A549 (cell line): ENCODE measurements at regions not wholly inside any gene's neighbourhood (a gene's known extent, or its start where the extent isn't known, plus 50 kb on each side); places are given as distances from the start of the nearest gene placed in this dataset.
A peak's percentile ranks its signal among the peaks of the same experiment; 100 is the strongest.

Experiments used
- ATAC-seq, 2 experiments: fragments of 200-7000 bp in 1 of 2; fragments of >200 bp in 1 of 2; cut with Nextera tagmentation in 1 of 2; cut with Tn5 transposase in 1 of 2; 3 replicates each; pipeline versions ENCODE4 v1.8.0 to v1.9.1; 2018 to 2020; ENCODE audit warnings: mild to moderate bottlenecking in 1 of 2, moderate library complexity in 1 of 2
- CTCF ChIA-PET: fragments of 300-600 bp; sonication (Branson Sonifier 250); formaldehyde crosslinking; extraction: SDS; loops from one replicate; lab custom pipeline; 2021; ENCODE audit warnings: antibody characterized with exemption, inconsistent platforms; lab: Yijun Ruan, JAX
- POLR2A ChIA-PET: fragments of 350-600 bp; formaldehyde crosslinking; extraction: SDS; loops from one replicate; lab custom pipeline; 2021; ENCODE audit warnings: antibody characterized with exemption, inconsistent platforms; lab: Yijun Ruan, JAX
- DNase-seq, 2 experiments: peaks; one replicate each; pipeline versions ENCODE4 v3.0.0 to v3.0.0-alpha.2; 2011 to 2016; ENCODE audit warnings: low read depth in 1 of 2, low spot score in 1 of 2
- FAIRE-seq: peaks from 2 replicates; lab custom pipeline; 2011; peaks lifted over from hg19 to GRCh38; lab: Jason Lieb, UNC
- H3K27ac ChIP-seq, 2 experiments: fragments of >200 bp; sonication (Bioruptor Twin); formaldehyde crosslinking; 3 replicates each; pipeline ENCODE4 v1.5.1; 2016 to 2017
- H3K4me1 ChIP-seq: fragments of >200 bp; sonication (Bioruptor Twin); formaldehyde crosslinking; 3 replicates; pipeline ENCODE4 v1.6.1; 2016
- H3K4me2 ChIP-seq: fragments of >200 bp; sonication (Bioruptor Twin); formaldehyde crosslinking; 3 replicates; pipeline ENCODE4 v1.6.1; 2016
- H3K4me3 ChIP-seq: fragments of >200 bp; sonication (Bioruptor Twin); formaldehyde crosslinking; 3 replicates; pipeline ENCODE4 v1.5.1; 2016
- H3K9me3 ChIP-seq: fragments of >200 bp; sonication (Bioruptor Twin); formaldehyde crosslinking; 3 replicates; pipeline ENCODE4 v1.6.1; 2016
- BCL3 ChIP-seq: fragments of >200 bp; sonication (Bioruptor Twin); formaldehyde crosslinking; IDR thresholded peaks from 3 replicates; pipeline ENCODE4 v1.6.1; 2016
- CBX8 ChIP-seq: fragments of 200-600 bp; sonication (generic); IDR thresholded peaks from 2 replicates; pipeline ENCODE4 v1.6.1; 2016
- CEBPB ChIP-seq, 2 experiments: fragments of >200 bp in 1 of 2; sonication (Bioruptor Twin) in 1 of 2; formaldehyde crosslinking in 1 of 2; IDR thresholded peaks; 2 replicates each; pipeline ENCODE4 v1.6.1; 2012 to 2016
- EHF ChIP-seq: fragments of 250-450 bp; sonication (Bioruptor Pico); IDR thresholded peaks from 2 replicates; pipeline ENCODE4 v1.5.0; 2020; ENCODE audit warnings: mild to moderate bottlenecking
- EHMT2 ChIP-seq: fragments of 200-600 bp; sonication (generic); IDR thresholded peaks from 2 replicates; pipeline ENCODE4 v1.6.1; 2016; ENCODE audit warnings: antibody characterized with exemption, low read depth, mild to moderate bottlenecking, moderate library complexity
- ELK1 ChIP-seq: fragments of 150-350 bp; IDR thresholded peaks from 2 replicates; pipeline ENCODE4 v1.6.1; 2014; ENCODE audit warnings: low read depth, mild to moderate bottlenecking, low read length
- FOSB ChIP-seq: fragments of 250-450 bp; sonication (Bioruptor Pico); IDR thresholded peaks from 2 replicates; pipeline ENCODE4 v1.5.0; 2020; ENCODE audit warnings: mild to moderate bottlenecking, moderate library complexity
- GATA3 ChIP-seq: IDR thresholded peaks from 2 replicates; pipeline ENCODE4 v1.6.1; 2012; ENCODE audit warnings: borderline replicate concordance
- HEYL ChIP-seq: fragments of 250-450 bp; sonication (Bioruptor Pico); IDR thresholded peaks from 2 replicates; pipeline ENCODE4 v1.8.0; 2021; ENCODE audit warnings: mild to moderate bottlenecking, moderate library complexity
- HOXB5 ChIP-seq: fragments of 250-450 bp; sonication (Bioruptor Pico); IDR thresholded peaks from 2 replicates; pipeline ENCODE4 v1.5.0; 2020; ENCODE audit warnings: mild to moderate bottlenecking, moderate library complexity
- JUN ChIP-seq, 2 experiments: fragments of >200 bp; sonication (Bioruptor Twin); formaldehyde crosslinking; IDR thresholded peaks; 2 replicates in 1 of 2; 3 replicates in 1 of 2; pipeline ENCODE4 v1.6.1; 2016 to 2017
- JUNB ChIP-seq: fragments of >200 bp; sonication (Bioruptor Twin); formaldehyde crosslinking; IDR thresholded peaks from 2 replicates; pipeline ENCODE4 v1.6.1; 2016
- KDM1A ChIP-seq: fragments of 200-600 bp; sonication (generic); IDR thresholded peaks from 2 replicates; pipeline ENCODE4 v1.6.1; 2016; ENCODE audit warnings: low read depth, mild to moderate bottlenecking
- KDM5A ChIP-seq: fragments of 200-600 bp; sonication (generic); IDR thresholded peaks from 2 replicates; pipeline ENCODE4 v1.6.1; 2016; ENCODE audit warnings: antibody characterized with exemption, mild to moderate bottlenecking
- MAFK ChIP-seq: fragments of 450-650 bp; IDR thresholded peaks from 2 replicates; pipeline ENCODE4 v1.6.1; 2014; ENCODE audit not compliant: partially characterized antibody
- NPAS2 ChIP-seq: fragments of 250-450 bp; sonication (Bioruptor Pico); IDR thresholded peaks from 2 replicates; pipeline ENCODE4 v1.8.0; 2022; ENCODE audit warnings: mild to moderate bottlenecking, moderate library complexity, borderline replicate concordance
- PBX3 ChIP-seq: IDR thresholded peaks from 2 replicates; pipeline ENCODE4 v1.6.1; 2012
- PHF8 ChIP-seq: fragments of 200-600 bp; sonication (generic); IDR thresholded peaks from 2 replicates; pipeline ENCODE4 v1.6.1; 2016; ENCODE audit warnings: low read depth, mild to moderate bottlenecking, antibody characterized with exemption, moderate library complexity, borderline replicate concordance
- POLR2A ChIP-seq: IDR thresholded peaks from 2 replicates; pipeline ENCODE4 v1.6.1; 2012; ENCODE audit warnings: mild to moderate bottlenecking, low read length
- POLR2AphosphoS2 ChIP-seq: conservative IDR thresholded peaks from 2 replicates; pipeline ENCODE4 v1.6.1; 2012; ENCODE audit warnings: low read length, improper control_type of control experiment, inconsistent platforms
- RAD21 ChIP-seq, 2 experiments: fragments of >200 bp in 1 of 2; sonication (Bioruptor Twin) in 1 of 2; formaldehyde crosslinking in 1 of 2; IDR thresholded peaks in 1 of 2; conservative IDR thresholded peaks in 1 of 2; 2 replicates in 1 of 2; 3 replicates in 1 of 2; pipeline ENCODE4 v1.6.1; 2012 to 2018; ENCODE audit warnings: inconsistent platforms in 1 of 2
- SMC3 ChIP-seq: fragments of >200 bp; sonication (Bioruptor Twin); formaldehyde crosslinking; IDR thresholded peaks from 3 replicates; pipeline ENCODE4 v1.6.1; 2018; ENCODE audit warnings: inconsistent platforms
- SREBF2 ChIP-seq: fragments of 450-650 bp; IDR thresholded peaks from 2 replicates; pipeline ENCODE4 v1.6.1; 2014; ENCODE audit warnings: mild to moderate bottlenecking, moderate library complexity
- TFCP2L1 ChIP-seq: fragments of 250-450 bp; sonication (Bioruptor Pico); IDR thresholded peaks from 2 replicates; pipeline ENCODE4 v1.5.0; 2021; ENCODE audit warnings: mild to moderate bottlenecking
- ZSCAN20 ChIP-seq: fragments of 250-450 bp; sonication (Bioruptor Pico); IDR thresholded peaks from 2 replicates; pipeline ENCODE4 v1.8.0; 2022; ENCODE audit warnings: mild to moderate bottlenecking, moderate library complexity
- WGBS: methylation state at CpG from one replicate; pipeline ENCODE4 v1.1.6; 2017; ENCODE audit errors: missing lambda C conversion rate; 5-methylcytosine and 5-hydroxymethylcytosine counted together

GRCh38 chr13:50153876-50154275 is 138.6 kb downstream of the KCNRG start (continued):
- TF ChIP-seq CEBPB (IDR thresholded peaks at IDR 0.05) = no peak
- TF ChIP-seq SMC3 = no peak
- no peak for TF ChIP-seq GATA3
- TF ChIP-seq, all 56 proteins: peak for 0

- H3K4me2 ChIP-seq = no peak overlapping the region
- H3K4me3 ChIP-seq = no peak overlapping the region
- no peak overlapping the region for H3K27ac ChIP-seq
- H3K4me1 ChIP-seq = no peaks in the 10 kb centered on the region
- ChIA-PET CTCF (interaction anchor here (0.6 kb wide), 1 partner anchor 34 kb away, joined by 3 read pairs; no protein-coding TSS in a partner anchor), POLR2A (no interaction called here)
- no peaks in the 10 kb centered on the region for H3K9me3 ChIP-seq
- FAIRE-seq (no peak), ATAC-seq (no peak), DNase-seq (no peak)
- no peak for TF ChIP-seq ELK1
- TF ChIP-seq MAFK = peak; percentile 40
- 100% methylated on average over 1 of the region's 1 CpG for WGBS
Observed at GRCh38 chr13:50154697-50155096, 139.5 kb downstream of the KCNRG start.

- FAIRE-seq (no peak), DNase-seq (no peak), ATAC-seq (no peak)
- H3K4me1 ChIP-seq = no peaks in the 10 kb centered on the region
- H3K27ac ChIP-seq = no peak overlapping the region
- TF ChIP-seq FOSB (CRISPR knock-in tag) = no peak
- TF ChIP-seq CBX8 = no peak
- TF ChIP-seq PBX3 = no peak
- TF ChIP-seq JUN (IDR thresholded peaks at IDR 0.05) = no peak
- no peak for TF ChIP-seq POLR2AphosphoS2
- no peak for TF ChIP-seq HOXB5 (CRISPR knock-in tag)
- no peak for TF ChIP-seq CEBPB (IDR thresholded peaks at IDR 0.05)
- no peak for TF ChIP-seq POLR2A
- TF ChIP-seq HEYL (CRISPR knock-in tag) = no peak
- H3K4me3 ChIP-seq = no peak overlapping the region
- CTCF ChIA-PET = no interaction called here
- H3K9me3 ChIP-seq = no peaks in the 10 kb centered on the region
- 100% methylated on average over 1 of the region's 1 CpG for WGBS
- no peak overlapping the region for H3K4me2 ChIP-seq
- POLR2A ChIA-PET = no interaction called here
Observed at GRCh38 chr13:50156140-50156539, 140.9 kb downstream of the KCNRG start.

GRCh38 chr13:50156561-50157127 is 141.4 kb downstream of the KCNRG start:
- H3K4me1 ChIP-seq = no peaks in the 10 kb centered on the region
- FAIRE-seq (no peak), ATAC-seq (no peak), DNase-seq (no peak)
- WGBS = 50% methylated on average over 5 of the region's 5 CpGs
- H3K9me3 ChIP-seq = no peaks in the 10 kb centered on the region
- CTCF ChIA-PET = no interaction called here
- no peak overlapping the region for H3K4me2 ChIP-seq
- POLR2A ChIA-PET = no interaction called here
- no peak overlapping the region for H3K27ac ChIP-seq
- no peak overlapping the region for H3K4me3 ChIP-seq
- TF ChIP-seq RAD21 (conservative IDR thresholded peaks at IDR 0.05 in 1 of 2, IDR thresholded peaks at IDR 0.05 in 1 of 2) (no peak), TFCP2L1 (CRISPR knock-in tag) (no peak), PHF8 (no peak)

GRCh38 chr13:50158385-50159165 is 143.3 kb downstream of the KCNRG start:
- 77% methylated on average over 4 of the region's 4 CpGs for WGBS
- CTCF ChIA-PET = no interaction called here

More at GRCh38 chr13:50158385-50159165, 143.3 kb downstream of the KCNRG start:
- TF ChIP-seq EHF (CRISPR knock-in tag) = no peak
- TF ChIP-seq NPAS2 = no peak
- TF ChIP-seq JUNB = no peak
- no peak for TF ChIP-seq EHMT2
- no peak for TF ChIP-seq BCL3
- TF ChIP-seq HEYL (CRISPR knock-in tag) = no peak
- no peak for TF ChIP-seq KDM1A
- TF ChIP-seq FOSB (CRISPR knock-in tag) = no peak
- no peak for TF ChIP-seq ZSCAN20
- no peak for TF ChIP-seq KDM5A
- no peak for TF ChIP-seq SREBF2
- no peak overlapping the region for H3K4me2 ChIP-seq
- ATAC-seq = no peak
- no peaks in the 10 kb centered on the region for H3K4me1 ChIP-seq
- H3K27ac ChIP-seq = no peak overlapping the region
- POLR2A ChIA-PET = no interaction called here
- DNase-seq = no peak
- H3K9me3 ChIP-seq = no peaks in the 10 kb centered on the region
- no peak for FAIRE-seq
- no peak overlapping the region for H3K4me3 ChIP-seq
